Stimulated activated naive CD8-positive, alpha-beta T cell treated with anti-CD3 and anti-CD28 coated beads, Interleukin-15, amount 100 ng/mL, for 72 hours (primary cell): ENCODE measurements at regions not wholly inside any gene's neighbourhood (a gene's known extent, or its start where the extent isn't known, plus 50 kb on each side); places are given as distances from the start of the nearest gene placed in this dataset.
A peak's percentile ranks its signal among the peaks of the same experiment; 100 is the strongest.

ENCODE experiments used
- ATAC-seq: fragments of 150-1000 bp; cut with Tn5 transposase; 2 replicates; pipeline ENCODE4 v1.10.0; 2021; ENCODE audit warnings: mild to moderate bottlenecking, moderate library complexity
- DNase-seq, 2 donors: peaks; one replicate each; pipeline ENCODE4 v3.0.0; 2021 to 2022
- H3K27ac Mint-ChIP-seq, 2 donors: one replicate each; pipeline ENCODE4 v1.8.0; 2022; ENCODE audit warnings: mild to moderate bottlenecking in 2 of 2, mixed read lengths in 2 of 2, moderate library complexity in 2 of 2
- H3K27me3 Mint-ChIP-seq: one replicate; pipeline ENCODE4 v1.8.0; 2022; ENCODE audit warnings: mixed read lengths
- H3K4me1 Mint-ChIP-seq: one replicate; pipeline ENCODE4 v1.8.0; 2022; ENCODE audit warnings: mild to moderate bottlenecking, mixed read lengths
- H3K4me3 Mint-ChIP-seq, 2 donors: one replicate each; pipeline ENCODE4 v1.8.0; 2022; ENCODE audit warnings: mild to moderate bottlenecking in 2 of 2, mixed read lengths in 2 of 2, moderate library complexity in 1 of 2
- H3K9me3 Mint-ChIP-seq, 2 donors: one replicate each; pipeline ENCODE4 v1.8.0; 2022; ENCODE audit warnings: mixed read lengths in 2 of 2

GRCh38 chr3:59611649-59612443 lies 562.0 kb upstream of the CFAP20DC start:
- Mint-ChIP-seq H3K27me3 (no peaks in the 10 kb centered on the region), H3K27ac (no peak overlapping the region), H3K4me3 (no peak overlapping the region), H3K4me1 (no peaks in the 10 kb centered on the region), H3K9me3 (peaks cover 10 to 21% of the 10 kb centered on the region in 2 donors)
- no peak for ATAC-seq
- no peak for DNase-seq

- no peak for DNase-seq
- Mint-ChIP-seq H3K27me3 (no peaks in the 10 kb centered on the region), H3K27ac (no peak overlapping the region), H3K9me3 (peaks cover 2 to 6% of the 10 kb centered on the region in 2 donors), H3K4me3 (no peak overlapping the region), H3K4me1 (no peaks in the 10 kb centered on the region)
- no peak for ATAC-seq
Observed at GRCh38 chr3:59609657-59610348, 560.0 kb upstream of the CFAP20DC start.

DNA sequence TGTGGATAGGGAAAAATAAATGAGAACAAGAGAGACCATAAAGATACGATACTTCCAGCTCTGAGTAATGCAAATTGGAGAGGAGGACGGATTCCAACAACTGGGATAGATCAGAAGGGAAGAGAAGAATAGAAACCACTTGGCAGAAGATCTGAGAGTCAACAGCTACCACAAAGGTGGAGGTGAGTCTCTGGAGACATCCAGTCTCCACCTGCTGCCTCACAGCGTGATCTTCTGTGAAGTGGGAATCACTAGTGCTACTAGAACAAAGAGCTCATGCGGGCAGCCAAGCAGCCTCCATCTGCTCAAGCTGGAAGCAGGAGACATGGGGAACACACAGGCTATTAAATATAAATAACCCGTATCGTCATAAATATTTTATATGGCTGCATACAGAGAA lies 558.5 kb upstream of the CFAP20DC start:
- Mint-ChIP-seq H3K4me1 (no peaks in the 10 kb centered on the region), H3K4me3 (no peak overlapping the region), H3K27ac (no peak overlapping the region), H3K9me3 (peaks cover 0 to 6% of the 10 kb centered on the region in 2 donors), H3K27me3 (no peaks in the 10 kb centered on the region)
- ATAC-seq (no peak), DNase-seq (no peak)

DNA sequence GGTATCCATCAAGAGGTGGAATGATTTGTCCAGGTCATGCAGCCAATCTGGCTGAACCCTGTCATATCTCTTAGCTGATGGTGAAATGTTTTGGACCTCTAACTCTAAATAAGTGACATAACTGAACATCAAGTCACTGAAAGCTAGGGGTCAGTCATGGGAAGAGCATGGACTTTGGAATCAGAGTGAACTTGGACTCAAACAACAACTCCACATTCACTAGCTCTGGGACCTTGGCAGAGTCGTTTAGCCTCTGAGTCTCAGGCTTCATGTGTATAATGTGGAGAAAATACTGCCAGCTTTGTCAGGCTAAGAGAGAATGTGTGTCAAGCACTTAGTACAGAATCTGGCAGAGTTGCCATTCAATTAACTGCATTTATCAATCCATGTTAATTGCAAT lies 557.8 kb upstream of the CFAP20DC start:
- H3K4me1 Mint-ChIP-seq = no peaks in the 10 kb centered on the region

GRCh38 chr3:59606638-59607266 lies 556.9 kb upstream of the CFAP20DC start:
- no peak for ATAC-seq
- Mint-ChIP-seq H3K27me3 (no peaks in the 10 kb centered on the region), H3K9me3 (no peaks in the 10 kb centered on the region), H3K4me3 (no peak overlapping the region), H3K27ac (no peak overlapping the region), H3K4me1 (no peaks in the 10 kb centered on the region)
- DNase-seq = no peak

More for the DNA sequence above, 557.8 kb upstream of the CFAP20DC start:
- H3K9me3 Mint-ChIP-seq = no peaks in the 10 kb centered on the region
- DNase-seq (no peak), ATAC-seq (no peak)
- no peaks in the 10 kb centered on the region for H3K27me3 Mint-ChIP-seq
- H3K27ac Mint-ChIP-seq = no peak overlapping the region
- no peak overlapping the region for H3K4me3 Mint-ChIP-seq

GRCh38 chr3:59605944-59606534 lies 556.2 kb upstream of the CFAP20DC start:
- H3K4me3 Mint-ChIP-seq = no peak overlapping the region
- no peak overlapping the region for H3K27ac Mint-ChIP-seq
- no peaks in the 10 kb centered on the region for H3K4me1 Mint-ChIP-seq
- no peaks in the 10 kb centered on the region for H3K9me3 Mint-ChIP-seq
- no peak for ATAC-seq
- DNase-seq = no peak
- H3K27me3 Mint-ChIP-seq = no peaks in the 10 kb centered on the region

- no peak overlapping the region for H3K27ac Mint-ChIP-seq
- no peaks in the 10 kb centered on the region for H3K27me3 Mint-ChIP-seq
- H3K4me1 Mint-ChIP-seq = no peaks in the 10 kb centered on the region
- H3K9me3 Mint-ChIP-seq = no peaks in the 10 kb centered on the region
- no peak overlapping the region for H3K4me3 Mint-ChIP-seq
- DNase-seq (no peak), ATAC-seq (no peak)
Observed at GRCh38 chr3:59605318-59605717, 555.5 kb upstream of the CFAP20DC start.

DNA sequence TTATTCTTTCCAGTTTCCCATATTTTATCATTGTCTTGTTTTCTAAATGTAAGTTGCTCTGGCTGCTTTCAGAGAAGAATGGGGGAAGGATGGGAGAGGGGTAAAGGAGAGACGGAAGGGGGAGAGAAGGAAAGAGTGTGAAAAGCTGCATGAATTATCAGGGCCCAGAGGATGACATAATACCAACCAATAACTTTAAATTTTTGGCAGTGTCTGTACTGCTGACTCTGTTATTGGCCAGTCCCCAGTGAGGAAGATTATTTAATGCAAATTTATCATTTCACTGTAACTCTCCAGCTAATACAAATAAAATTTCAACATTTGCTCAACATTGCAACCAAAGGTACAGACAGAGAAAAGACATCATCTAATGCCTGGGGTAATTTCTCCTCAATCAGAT lies 551.7 kb upstream of the CFAP20DC start:
- Mint-ChIP-seq H3K27me3 (no peaks in the 10 kb centered on the region), H3K27ac (no peak overlapping the region), H3K4me3 (no peak overlapping the region), H3K4me1 (no peaks in the 10 kb centered on the region), H3K9me3 (no peaks in the 10 kb centered on the region)
- DNase-seq = no peak
- no peak for ATAC-seq

DNA sequence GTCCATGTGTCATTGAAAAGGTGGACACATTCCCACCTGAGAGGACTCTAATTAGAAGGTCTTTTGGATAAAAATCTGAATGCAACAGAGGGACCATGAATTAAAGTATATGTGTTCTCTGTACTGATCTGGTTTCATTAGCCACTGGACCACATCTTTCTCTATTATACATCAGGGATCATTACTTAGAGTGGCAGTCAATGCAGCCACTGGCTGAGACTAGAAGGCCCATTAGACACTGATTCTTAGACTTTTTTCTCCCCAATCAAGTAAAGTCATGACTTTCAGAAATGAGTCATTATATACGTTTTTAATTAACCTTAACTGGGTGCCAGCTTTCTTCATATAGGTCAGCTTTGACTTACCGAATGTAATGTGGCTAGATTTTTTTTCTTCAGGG lies 550.8 kb upstream of the CFAP20DC start:
- Mint-ChIP-seq H3K4me3 (no peak overlapping the region), H3K9me3 (peaks cover 2 to 3% of the 10 kb centered on the region in 2 donors), H3K27ac (no peak overlapping the region), H3K4me1 (no peaks in the 10 kb centered on the region), H3K27me3 (no peaks in the 10 kb centered on the region)
- no peak for DNase-seq
- ATAC-seq = no peak

GRCh38 chr3:59596741-59597140 lies 546.9 kb upstream of the CFAP20DC start:
- DNase-seq (no peak), ATAC-seq (no peak)
- peaks cover 8% of the 10 kb centered on the region for H3K27me3 Mint-ChIP-seq
- no peaks in the 10 kb centered on the region for H3K4me1 Mint-ChIP-seq
- no peak overlapping the region for H3K4me3 Mint-ChIP-seq
- H3K9me3 Mint-ChIP-seq = peaks cover 5 to 7% of the 10 kb centered on the region in 2 donors
- H3K27ac Mint-ChIP-seq = no peak overlapping the region

DNA sequence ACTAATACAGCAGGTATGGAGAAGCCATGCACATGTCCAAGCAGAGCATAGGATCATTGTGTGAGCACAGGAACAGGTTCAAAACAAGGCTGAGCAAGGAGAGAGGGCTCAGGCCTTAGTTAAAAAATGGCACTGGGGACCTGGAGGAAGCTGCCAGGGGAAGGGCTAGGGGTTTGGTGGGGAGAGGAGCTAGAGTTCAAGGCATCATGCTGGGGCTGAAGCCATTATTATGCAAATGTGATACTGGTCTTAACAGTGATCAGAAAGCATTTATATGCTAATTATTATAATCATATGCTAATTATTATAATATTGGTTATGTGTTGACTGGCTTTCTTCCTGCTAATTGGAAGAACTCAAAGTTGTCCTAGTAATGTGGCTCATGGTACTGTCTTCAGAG lies 546.0 kb upstream of the CFAP20DC start:
- Mint-ChIP-seq H3K27me3 (peaks cover 8% of the 10 kb centered on the region), H3K27ac (no peak overlapping the region), H3K4me3 (no peak overlapping the region), H3K9me3 (peaks cover 5 to 7% of the 10 kb centered on the region in 2 donors), H3K4me1 (no peaks in the 10 kb centered on the region)
- DNase-seq (no peak), ATAC-seq (no peak)

DNA sequence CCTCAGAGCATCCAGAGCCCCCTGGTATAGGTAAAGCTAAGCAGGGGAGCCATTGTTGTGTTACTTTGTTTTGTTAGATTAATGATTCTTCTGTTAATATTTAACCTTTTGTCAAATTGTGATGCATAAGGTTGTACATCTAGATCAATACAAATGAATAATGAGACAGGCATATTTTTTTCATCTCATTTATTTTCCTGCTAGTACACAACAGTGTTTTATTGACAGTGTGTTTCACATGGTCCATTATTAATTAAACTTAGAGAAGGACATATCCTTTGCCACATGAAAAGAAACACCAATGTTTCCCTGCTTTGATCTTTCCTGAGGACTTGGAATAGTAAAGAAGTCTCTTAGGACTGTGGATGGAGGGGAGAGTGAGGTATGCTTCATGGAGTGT lies 543.6 kb upstream of the CFAP20DC start:
- Mint-ChIP-seq H3K4me1 (no peaks in the 10 kb centered on the region), H3K9me3 (peaks cover 5 to 9% of the 10 kb centered on the region in 2 donors), H3K27ac (no peak overlapping the region), H3K4me3 (no peak overlapping the region), H3K27me3 (peaks cover 8% of the 10 kb centered on the region)
- no peak for DNase-seq
- no peak for ATAC-seq

DNA sequence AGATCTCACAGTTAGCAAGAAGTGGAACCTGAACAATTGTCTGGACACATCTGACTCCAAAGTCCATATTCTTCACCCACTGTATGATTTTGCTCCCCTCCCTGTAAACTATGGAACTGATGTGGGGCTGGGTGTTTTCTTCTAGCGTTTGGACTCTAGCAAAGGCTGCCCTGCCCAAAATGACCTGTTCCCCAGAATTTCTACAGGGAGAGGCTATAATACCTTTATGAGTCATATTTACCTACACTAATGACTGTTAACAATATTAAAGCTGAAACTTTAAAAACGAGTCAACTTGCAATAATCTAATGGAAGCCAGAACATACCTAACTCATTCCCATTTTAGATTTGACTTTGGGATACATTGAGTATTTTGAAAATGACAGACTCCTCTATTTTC lies 531.2 kb upstream of the CFAP20DC start:
- Mint-ChIP-seq H3K9me3 (peaks cover 19 to 20% of the 10 kb centered on the region in 2 donors), H3K4me3 (no peak overlapping the region), H3K27ac (no peak overlapping the region), H3K27me3 (no peaks in the 10 kb centered on the region), H3K4me1 (peaks cover 8% of the 10 kb centered on the region)
- DNase-seq = no peak
- ATAC-seq = no peak

GRCh38 chr3:59580499-59580898 lies 530.7 kb upstream of the CFAP20DC start:
- H3K4me3 Mint-ChIP-seq = no peak overlapping the region
- H3K27ac Mint-ChIP-seq = no peak overlapping the region
- ATAC-seq (no peak), DNase-seq (no peak)
- peaks cover 14 to 16% of the 10 kb centered on the region in 2 donors for H3K9me3 Mint-ChIP-seq
- peaks cover 8% of the 10 kb centered on the region for H3K4me1 Mint-ChIP-seq
- no peaks in the 10 kb centered on the region for H3K27me3 Mint-ChIP-seq

GRCh38 chr3:59578129-59578528 lies 528.3 kb upstream of the CFAP20DC start:
- Mint-ChIP-seq H3K9me3 (peaks cover 10 to 13% of the 10 kb centered on the region in 2 donors), H3K4me3 (no peak overlapping the region), H3K4me1 (peaks cover 8% of the 10 kb centered on the region), H3K27ac (peak overlapping the region in 1 of 2 donors; percentile 26), H3K27me3 (no peaks in the 10 kb centered on the region)
- no peak for DNase-seq
- ATAC-seq = no peak

DNA sequence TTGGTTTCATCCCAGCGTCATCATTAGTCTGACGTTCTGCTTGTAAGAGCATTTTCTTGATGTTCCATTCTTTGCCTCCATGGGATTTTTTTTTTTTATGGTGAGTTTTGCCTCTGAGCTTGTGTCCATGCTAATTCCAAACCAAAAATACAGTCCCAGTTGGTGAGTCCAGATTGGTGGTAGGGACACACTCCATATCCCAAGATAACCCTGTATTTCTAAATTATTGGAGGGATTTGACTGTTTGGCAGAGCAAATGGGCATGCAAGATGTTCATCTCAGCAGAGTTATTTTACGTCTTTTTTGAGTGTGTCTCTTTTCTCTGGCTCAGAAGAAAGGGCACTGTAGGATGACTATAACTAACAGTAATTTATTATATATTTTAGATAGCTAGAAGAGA lies 526.8 kb upstream of the CFAP20DC start:
- H3K4me3 Mint-ChIP-seq = no peak overlapping the region
- DNase-seq (no peak), ATAC-seq (no peak)
- H3K4me1 Mint-ChIP-seq = peaks cover 8% of the 10 kb centered on the region
- no peaks in the 10 kb centered on the region for H3K9me3 Mint-ChIP-seq
- H3K27ac Mint-ChIP-seq = no peak overlapping the region
- H3K27me3 Mint-ChIP-seq = no peaks in the 10 kb centered on the region
